Esophagus mucosa (tissue), 1 donor: ENCODE measurements at regions not wholly inside any gene's neighbourhood (a gene's known extent, or its start where the extent isn't known, plus 50 kb on each side); places are given as distances from the start of the nearest gene placed in this dataset.

Experiments used
- ATAC-seq: fragments of 200-7000 bp; cut with Tn5 transposase; one replicate; pipeline ENCODE4 v1.9.1; 2020
- donor health status: DM: yes; HTN: yes; CAD: no.

GRCh38 chr5:52502460-52502999, 285.2 kb upstream of the ITGA1 start:
- ATAC-seq = no peak

- ATAC-seq = no peak
Observed at GRCh38 chr5:52504584-52505240, 283.0 kb upstream of the ITGA1 start.

GRCh38 chr5:52517667-52518066, 270.0 kb upstream of the ITGA1 start:
- no peak for ATAC-seq

GRCh38 chr5:52520171-52520570, 267.5 kb upstream of the ITGA1 start:
- ATAC-seq = no peak

- no peak for ATAC-seq
Observed at GRCh38 chr5:52521236-52521635, 266.5 kb upstream of the ITGA1 start.

- no peak for ATAC-seq
Observed at GRCh38 chr5:52523701-52524100, 264.0 kb upstream of the ITGA1 start.

- ATAC-seq = no peak
Observed at GRCh38 chr5:52531105-52531504, 256.6 kb upstream of the ITGA1 start.

- ATAC-seq = no peak
Observed at GRCh38 chr5:52543594-52543993, 244.1 kb upstream of the ITGA1 start.

GRCh38 chr5:52544738-52545137, 243.0 kb upstream of the ITGA1 start:
- no peak for ATAC-seq

GRCh38 chr5:52554293-52554692, 233.4 kb upstream of the ITGA1 start:
- no peak for ATAC-seq

- ATAC-seq = no peak
Observed at GRCh38 chr5:52560366-52560765, 227.3 kb upstream of the ITGA1 start.

- no peak for ATAC-seq
Observed at GRCh38 chr5:52562473-52562872, 225.2 kb upstream of the ITGA1 start.

GRCh38 chr5:52564587-52564986, 223.1 kb upstream of the ITGA1 start:
- ATAC-seq = no peak

GRCh38 chr5:52577546-52577945, 210.2 kb upstream of the ITGA1 start:
- ATAC-seq = no peak

GRCh38 chr5:52579391-52579790, 208.3 kb upstream of the ITGA1 start:
- peak; percentile 82 for ATAC-seq

- ATAC-seq = no peak
Observed at GRCh38 chr5:52580921-52581320, 206.8 kb upstream of the ITGA1 start.

GRCh38 chr5:52582313-52582712, 205.4 kb upstream of the ITGA1 start:
- ATAC-seq = no peak

- no peak for ATAC-seq
Observed at GRCh38 chr5:52587131-52587530, 200.6 kb upstream of the ITGA1 start.

- no peak for ATAC-seq
Observed at GRCh38 chr5:52597625-52598024, 190.1 kb upstream of the ITGA1 start.

- no peak for ATAC-seq
Observed at GRCh38 chr5:52598968-52599367, 188.7 kb upstream of the ITGA1 start.

GRCh38 chr5:52603778-52604554, 183.8 kb upstream of the ITGA1 start:
- ATAC-seq = no peak

- no peak for ATAC-seq
Observed at GRCh38 chr5:52605317-52606313, 182.1 kb upstream of the ITGA1 start.
